Liver (tissue), 8 donors: ENCODE measurements at regions not wholly inside any gene's neighbourhood (a gene's known extent, or its start where the extent isn't known, plus 50 kb on each side); places are given as distances from the start of the nearest gene placed in this dataset.

Source experiments
- DNase-seq: peaks from one replicate; pipeline ENCODE4 v3.0.0-alpha.2; 2017; ENCODE audit warnings: low spot score
- H3K27ac ChIP-seq, 2 donors: one replicate each; pipeline ENCODE4 v1.7.0; 2013; ENCODE audit warnings: inconsistent platforms in 2 of 2, low read length in 2 of 2, control low read depth in 1 of 2, low read depth in 1 of 2, mild to moderate bottlenecking in 1 of 2
- H3K27me3 ChIP-seq, 4 donors: one replicate each; pipeline versions ENCODE4 v1.6.1 to v1.7.0; 2013; ENCODE audit warnings: low read length in 3 of 4, inconsistent platforms in 1 of 4, mild to moderate bottlenecking in 1 of 4, moderate library complexity in 1 of 4; ENCODE audit not compliant: control insufficient read depth in 4 of 4, insufficient read depth in 4 of 4
- H3K36me3 ChIP-seq, 4 donors: one replicate each; pipeline versions ENCODE4 v1.6.1 to v1.7.0; 2013; ENCODE audit warnings: low read length in 3 of 4, mild to moderate bottlenecking in 3 of 4, low read depth in 1 of 4, moderate library complexity in 1 of 4; ENCODE audit not compliant: control insufficient read depth in 4 of 4, insufficient read depth in 3 of 4
- H3K4me1 ChIP-seq, 4 donors: one replicate each; pipeline versions ENCODE4 v1.6.1 to v1.7.0; 2013; ENCODE audit warnings: low read length in 3 of 4, mild to moderate bottlenecking in 3 of 4, moderate library complexity in 1 of 4; ENCODE audit not compliant: control insufficient read depth in 4 of 4, insufficient read depth in 4 of 4
- H3K4me3 ChIP-seq, 3 donors: one replicate each; pipeline versions ENCODE4 v1.6.1 to v1.7.0; 2013; ENCODE audit warnings: low read length in 3 of 3, control low read depth in 1 of 3, low read depth in 1 of 3, mild to moderate bottlenecking in 1 of 3
- H3K9ac ChIP-seq, 2 donors: one replicate each; pipeline ENCODE4 v1.7.0; 2013; ENCODE audit warnings: low read length in 2 of 2, mild to moderate bottlenecking in 2 of 2, moderate library complexity in 2 of 2, control low read depth in 1 of 2, low read depth in 1 of 2
- H3K9me3 ChIP-seq, 4 donors: one replicate each; pipeline versions ENCODE4 v1.6.1 to v1.7.0; 2013; ENCODE audit warnings: low read length in 3 of 4; ENCODE audit not compliant: control insufficient read depth in 4 of 4
- ATF3 ChIP-seq: IDR thresholded peaks from 2 replicates; pipeline ENCODE4 v1.6.1; 2016; ENCODE audit warnings: antibody characterized with exemption
- CTCF ChIP-seq: fragments of 150-350 bp; IDR thresholded peaks from 2 replicates; pipeline ENCODE4 v1.5.1; 2017; ENCODE audit warnings: improper control_type of control experiment, low read depth, low read length; ENCODE audit not compliant: missing input control
- EGR1 ChIP-seq, 2 donors: IDR thresholded peaks; 2 replicates each; pipeline ENCODE4 v1.6.1; 2016 to 2018; ENCODE audit warnings: antibody characterized with exemption in 2 of 2, low read depth in 2 of 2
- FOXA1 ChIP-seq: IDR thresholded peaks from 2 replicates; pipeline ENCODE4 v1.6.1; 2016; ENCODE audit warnings: antibody characterized with exemption
- FOXA2 ChIP-seq: IDR thresholded peaks from 2 replicates; pipeline ENCODE4 v1.6.1; 2016; ENCODE audit warnings: antibody characterized with exemption
- GABPA ChIP-seq, 2 donors: IDR thresholded peaks in 1 of 2; conservative IDR thresholded peaks in 1 of 2; 2 replicates each; pipeline ENCODE4 v1.6.1; 2016; ENCODE audit warnings: antibody characterized with exemption in 2 of 2, mild to moderate bottlenecking in 1 of 2, moderate library complexity in 1 of 2
- HNF4A ChIP-seq, 2 donors: conservative IDR thresholded peaks; 2 replicates each; pipeline ENCODE4 v1.6.1; 2016; ENCODE audit warnings: antibody characterized with exemption in 2 of 2, mild to moderate bottlenecking in 2 of 2
- HNF4G ChIP-seq: IDR thresholded peaks from 2 replicates; pipeline ENCODE4 v1.6.1; 2016; ENCODE audit warnings: antibody characterized with exemption
- JUND ChIP-seq, 2 donors: IDR thresholded peaks; 2 replicates each; pipeline ENCODE4 v1.6.1; 2016; ENCODE audit warnings: antibody characterized with exemption in 2 of 2
- MAX ChIP-seq: IDR thresholded peaks from 2 replicates; pipeline ENCODE4 v1.6.1; 2016; ENCODE audit warnings: antibody characterized with exemption
- NR2F2 ChIP-seq: IDR thresholded peaks from 2 replicates; pipeline ENCODE4 v1.6.1; 2016; ENCODE audit warnings: antibody characterized with exemption
- RAD21 ChIP-seq, 2 donors: IDR thresholded peaks; 2 replicates each; pipeline ENCODE4 v1.6.1; 2016; ENCODE audit warnings: antibody characterized with exemption in 2 of 2, mild to moderate bottlenecking in 2 of 2
- REST ChIP-seq: IDR thresholded peaks from 2 replicates; pipeline ENCODE4 v1.6.1; 2016; ENCODE audit warnings: antibody characterized with exemption, mild to moderate bottlenecking
- RXRA ChIP-seq, 2 donors: IDR thresholded peaks; 2 replicates each; pipeline ENCODE4 v1.6.1; 2017 to 2018; ENCODE audit warnings: antibody characterized with exemption in 2 of 2, mild to moderate bottlenecking in 1 of 2
- SP1 ChIP-seq: IDR thresholded peaks from 2 replicates; pipeline ENCODE4 v1.6.1; 2018; ENCODE audit warnings: antibody characterized with exemption, mild to moderate bottlenecking
- TAF1 ChIP-seq: conservative IDR thresholded peaks from 2 replicates; pipeline ENCODE4 v1.6.1; 2016; ENCODE audit warnings: antibody characterized with exemption, mild to moderate bottlenecking
- YY1 ChIP-seq: IDR thresholded peaks from 2 replicates; pipeline ENCODE4 v1.6.1; 2016; ENCODE audit warnings: antibody characterized with exemption, mild to moderate bottlenecking
- ZBTB33 ChIP-seq: IDR thresholded peaks from 2 replicates; pipeline ENCODE4 v1.6.1; 2016; ENCODE audit warnings: antibody characterized with exemption
- WGBS: extraction: QIAGEN DNeasy Blood & Tissue Kit; methylation state at CpG from one replicate; pipeline ENCODE4 v1.1.7; 2013; 5-methylcytosine and 5-hydroxymethylcytosine counted together
- donor health status: healthy.
- donor health status: healthy.
- donor health status: healthy.
- donor health status: healthy.
- donor health status: healthy.

- WGBS = 40% methylated on average over 3 of the region's 3 CpGs
- no peak overlapping the region for H3K9ac ChIP-seq
- no peak overlapping the region for H3K27ac ChIP-seq
- H3K36me3 ChIP-seq = no peaks in the 10 kb centered on the region
- no peak for DNase-seq
- no peaks in the 10 kb centered on the region for H3K27me3 ChIP-seq
- no peaks in the 10 kb centered on the region for H3K9me3 ChIP-seq
- no peak overlapping the region for H3K4me3 ChIP-seq
- peaks cover 0 to 13% (median 7%) of the 10 kb centered on the region in 4 donors for H3K4me1 ChIP-seq
- TF ChIP-seq HNF4G (no peak), EGR1 (IDR thresholded peaks at IDR 0.05; ENCODE audit: low read depth in 2 of 2) (no peak), REST (no peak), RXRA (IDR thresholded peaks at IDR 0.05) (no peak), HNF4A (conservative IDR thresholded peaks at IDR 0.05) (no peak), SP1 (no peak), ZBTB33 (no peak), FOXA2 (no peak), RAD21 (IDR thresholded peaks at IDR 0.05) (no peak), JUND (IDR thresholded peaks at IDR 0.05) (no peak), TAF1 (no peak), YY1 (no peak), MAX (no peak), GABPA (IDR thresholded peaks at IDR 0.05 in 1 of 2, conservative IDR thresholded peaks at IDR 0.05 in 1 of 2) (no peak), FOXA1 (no peak), CTCF (no peak), NR2F2 (no peak), ATF3 (no peak)
Measured at GRCh38 chr3:117059956-117060270, 350.3 kb downstream of the TUSC7 start.

GRCh38 chr3:117063930-117064329, 354.4 kb downstream of the TUSC7 start:
- Histone ChIP-seq H3K27ac (no peak overlapping the region), H3K36me3 (no peaks in the 10 kb centered on the region), H3K27me3 (no peaks in the 10 kb centered on the region), H3K4me3 (no peak overlapping the region), H3K9me3 (no peaks in the 10 kb centered on the region), H3K9ac (no peak overlapping the region), H3K4me1 (peaks cover 0 to 11% (median 7%) of the 10 kb centered on the region in 4 donors)
- no peak for DNase-seq
- 59% methylated on average over 1 of the region's 1 CpG for WGBS
- TF ChIP-seq FOXA2 = no peak
- TF ChIP-seq YY1 = no peak
- no peak for TF ChIP-seq GABPA (IDR thresholded peaks at IDR 0.05 in 1 of 2, conservative IDR thresholded peaks at IDR 0.05 in 1 of 2)
- no peak for TF ChIP-seq TAF1
- no peak for TF ChIP-seq EGR1 (IDR thresholded peaks at IDR 0.05; ENCODE audit: low read depth in 2 of 2)
- TF ChIP-seq CTCF = no peak
- no peak for TF ChIP-seq HNF4A (conservative IDR thresholded peaks at IDR 0.05)
- TF ChIP-seq NR2F2 = no peak
- TF ChIP-seq RXRA (IDR thresholded peaks at IDR 0.05) = no peak
- no peak for TF ChIP-seq ZBTB33
- TF ChIP-seq SP1 = no peak
- no peak for TF ChIP-seq JUND (IDR thresholded peaks at IDR 0.05)
